Neural progenitor cell (in vitro differentiated cells): ENCODE measurements at regions not wholly inside any gene's neighbourhood (a gene's known extent, or its start where the extent isn't known, plus 50 kb on each side); places are given as distances from the start of the nearest gene placed in this dataset.

Source experiments
- EZH2 ChIP-seq: fragments of 200-600 bp; sonication (generic); IDR thresholded peaks from 2 replicates; pipeline ENCODE4 v1.6.1; 2017; ENCODE audit warnings: antibody characterized with exemption, mild to moderate bottlenecking, moderate library complexity
- EZH2phosphoT487 ChIP-seq: fragments of 200-600 bp; sonication (generic); IDR thresholded peaks from 2 replicates; pipeline ENCODE4 v1.6.1; 2017; ENCODE audit warnings: antibody characterized with exemption
- TF ChIP-seq, protein P1 (sequence below): fragments of 200-600 bp; sonication (generic); IDR thresholded peaks from 2 replicates; pipeline ENCODE4 v1.5.1; 2017; ENCODE audit warnings: antibody characterized with exemption, mild to moderate bottlenecking

DNA sequence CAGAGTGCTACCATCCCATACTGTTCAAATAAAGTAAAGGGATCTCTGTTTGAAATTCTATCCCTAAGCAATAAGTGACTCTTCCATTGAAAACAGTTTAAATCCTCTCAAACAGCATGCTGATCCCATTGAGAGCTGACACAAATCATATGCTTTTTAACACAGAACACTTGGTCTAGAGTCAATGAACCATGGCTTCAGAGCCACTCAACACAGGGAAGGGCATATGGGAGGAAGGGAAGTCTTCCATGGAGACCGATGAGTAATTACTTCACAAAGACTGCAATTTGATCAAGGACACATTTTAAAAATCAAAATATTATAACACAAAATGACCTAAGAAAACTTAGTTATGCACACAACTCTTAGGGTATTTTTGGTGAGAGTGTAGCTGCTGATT is 1073.0 kb upstream of the MAP3K7 start:
- TF ChIP-seq, protein P1, sequence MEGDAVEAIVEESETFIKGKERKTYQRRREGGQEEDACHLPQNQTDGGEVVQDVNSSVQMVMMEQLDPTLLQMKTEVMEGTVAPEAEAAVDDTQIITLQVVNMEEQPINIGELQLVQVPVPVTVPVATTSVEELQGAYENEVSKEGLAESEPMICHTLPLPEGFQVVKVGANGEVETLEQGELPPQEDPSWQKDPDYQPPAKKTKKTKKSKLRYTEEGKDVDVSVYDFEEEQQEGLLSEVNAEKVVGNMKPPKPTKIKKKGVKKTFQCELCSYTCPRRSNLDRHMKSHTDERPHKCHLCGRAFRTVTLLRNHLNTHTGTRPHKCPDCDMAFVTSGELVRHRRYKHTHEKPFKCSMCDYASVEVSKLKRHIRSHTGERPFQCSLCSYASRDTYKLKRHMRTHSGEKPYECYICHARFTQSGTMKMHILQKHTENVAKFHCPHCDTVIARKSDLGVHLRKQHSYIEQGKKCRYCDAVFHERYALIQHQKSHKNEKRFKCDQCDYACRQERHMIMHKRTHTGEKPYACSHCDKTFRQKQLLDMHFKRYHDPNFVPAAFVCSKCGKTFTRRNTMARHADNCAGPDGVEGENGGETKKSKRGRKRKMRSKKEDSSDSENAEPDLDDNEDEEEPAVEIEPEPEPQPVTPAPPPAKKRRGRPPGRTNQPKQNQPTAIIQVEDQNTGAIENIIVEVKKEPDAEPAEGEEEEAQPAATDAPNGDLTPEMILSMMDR: no peak
- TF ChIP-seq EZH2: no peak
- TF ChIP-seq EZH2phosphoT487: no peak
